NK-92 treated with Interleukin-12 subunit alpha and Interleukin-12 subunit beta, amount 100 ng/mL, for 24 hours (cell line): ENCODE measurements at regions not wholly inside any gene's neighbourhood (a gene's known extent, or its start where the extent isn't known, plus 50 kb on each side); places are given as distances from the start of the nearest gene placed in this dataset.

Source experiments
- DNase-seq: peaks from one replicate; lab custom pipeline; 2025; lab: John Stamatoyannopoulos, UW

DNA sequence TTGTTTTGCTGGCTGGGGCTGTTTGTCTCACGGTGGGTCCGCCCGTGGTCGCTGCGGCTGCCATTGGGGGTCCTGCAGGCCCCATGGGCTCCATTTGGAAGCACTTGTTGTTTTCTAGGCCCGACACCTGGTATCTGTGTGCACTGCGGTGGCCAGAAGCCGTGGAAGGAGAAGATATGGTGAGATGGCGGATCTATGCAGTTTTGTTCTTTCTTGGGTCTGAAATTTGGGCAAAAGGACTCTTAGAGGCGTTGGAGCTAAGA, 109.5 kb upstream of the SHH start:
- no peak for DNase-seq

DNA sequence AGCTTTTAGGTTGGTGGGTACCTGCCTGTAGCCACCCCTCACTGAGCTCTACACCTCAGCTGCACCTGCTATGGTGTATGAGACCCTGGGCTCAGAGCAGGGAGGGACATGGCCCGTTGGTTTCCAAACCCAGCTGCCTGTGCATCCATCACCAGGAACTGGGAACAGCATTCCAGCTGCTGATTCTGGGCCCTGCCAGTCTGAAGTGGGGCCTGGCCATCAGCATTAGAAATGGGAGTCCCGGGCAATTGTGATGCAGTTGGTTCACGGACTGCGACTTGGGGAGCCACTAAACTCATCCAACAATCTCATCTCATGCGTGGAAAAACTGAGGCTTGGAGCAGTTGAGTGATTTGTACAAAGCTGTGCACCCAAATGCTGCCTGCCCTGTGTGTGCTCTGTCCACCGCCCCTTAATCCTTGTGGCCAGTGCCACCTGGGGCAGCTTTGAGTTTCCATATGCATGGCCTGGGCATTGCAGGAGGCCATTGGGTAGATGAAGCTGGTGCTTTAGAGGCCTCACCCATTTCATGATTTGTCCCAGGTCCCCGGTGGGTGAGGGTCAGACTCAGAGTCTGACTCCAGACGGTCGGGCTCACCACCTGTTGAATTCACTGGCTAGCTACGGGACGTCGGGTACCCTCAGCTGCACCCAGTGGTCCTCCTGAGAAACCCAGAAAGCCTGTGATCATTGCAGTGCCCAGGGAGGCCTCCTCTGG, 109.0 kb upstream of the SHH start:
- no peak for DNase-seq

DNA sequence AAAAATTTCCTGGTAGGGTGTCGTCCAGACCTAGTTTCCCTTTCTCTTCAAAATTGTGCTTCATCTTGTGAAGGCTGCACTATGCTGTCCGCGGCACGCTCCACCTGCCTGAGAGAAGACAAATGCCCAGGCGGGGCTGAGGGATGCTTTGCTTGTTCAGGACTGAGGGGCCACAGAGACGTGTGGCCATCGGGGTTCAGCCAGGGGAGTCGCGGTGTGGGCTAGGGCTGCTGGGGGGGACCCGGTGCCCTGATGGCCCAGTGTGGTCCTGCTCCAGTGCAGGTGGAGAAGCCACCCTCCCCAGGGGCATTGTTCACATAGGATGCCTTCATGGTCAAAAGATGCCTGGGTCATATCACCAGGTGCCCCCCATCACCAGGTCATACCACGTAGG, 107.8 kb upstream of the SHH start:
- no peak for DNase-seq

DNA sequence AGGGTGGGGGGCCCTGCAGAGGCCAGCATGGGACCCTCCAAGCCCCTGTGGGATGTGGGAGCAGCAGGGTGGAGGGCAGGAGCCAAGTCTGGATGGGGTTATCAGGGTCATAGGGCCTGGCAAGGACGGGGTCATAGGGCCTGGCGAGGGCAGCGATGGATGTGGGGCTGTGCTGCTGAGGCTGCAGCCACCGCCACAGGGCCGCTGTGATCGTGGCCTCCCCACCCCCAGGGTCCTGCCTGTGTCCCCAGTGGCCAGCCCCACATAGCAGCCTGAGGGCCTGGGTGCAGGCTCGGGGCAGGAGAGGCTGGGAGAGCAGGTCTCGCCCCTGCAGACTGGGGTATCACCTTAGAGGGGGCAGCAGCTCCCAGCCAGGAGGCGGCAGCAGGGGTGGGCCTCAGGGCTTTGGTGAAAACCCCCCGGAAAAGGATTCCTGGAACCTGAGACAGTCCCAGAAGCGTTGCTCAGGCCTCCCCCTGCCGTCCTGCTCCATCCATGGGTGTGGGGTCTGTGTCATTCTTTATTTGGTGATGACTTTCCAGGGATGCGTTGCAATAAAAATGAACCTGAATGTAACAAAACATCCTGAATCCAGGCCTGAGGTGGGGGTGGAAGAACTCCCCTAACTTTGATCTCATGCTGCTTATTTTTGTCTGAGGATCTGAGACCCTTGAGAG, 107.3 kb upstream of the SHH start:
- no peak for DNase-seq

DNA sequence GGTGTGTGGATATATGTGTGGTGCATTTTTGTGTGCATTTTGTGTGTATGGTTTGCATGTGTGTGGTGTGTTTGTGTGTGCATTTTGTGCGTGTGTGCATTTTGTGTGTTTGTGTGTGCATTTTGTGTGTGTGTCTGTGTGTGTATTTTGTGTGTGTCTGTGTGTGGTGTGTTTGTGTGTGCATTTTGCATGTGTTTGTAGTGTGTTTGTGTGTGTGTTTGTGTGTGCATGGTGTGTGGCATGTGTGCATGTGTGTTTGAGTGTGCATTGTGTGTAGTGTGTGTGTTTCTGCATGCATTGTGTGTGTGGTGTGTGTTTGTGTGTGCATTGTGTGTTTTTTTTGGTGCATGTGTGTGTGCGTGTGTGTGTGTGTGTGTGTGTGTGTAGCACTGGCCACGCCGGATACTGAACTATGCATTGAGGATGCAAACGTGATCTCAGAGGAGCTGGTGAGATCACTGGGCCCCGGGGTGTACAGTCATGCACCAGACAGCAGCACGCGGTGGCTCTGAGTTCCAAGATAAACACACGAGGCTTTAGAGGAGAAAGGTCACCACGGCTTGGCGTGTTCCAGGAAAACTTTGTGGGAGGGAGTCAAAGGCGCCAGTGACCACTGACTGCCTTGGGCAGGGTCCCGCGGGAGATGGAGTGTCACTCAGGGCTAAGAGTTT, 106.6 kb upstream of the SHH start:
- DNase-seq, result no peak

DNA sequence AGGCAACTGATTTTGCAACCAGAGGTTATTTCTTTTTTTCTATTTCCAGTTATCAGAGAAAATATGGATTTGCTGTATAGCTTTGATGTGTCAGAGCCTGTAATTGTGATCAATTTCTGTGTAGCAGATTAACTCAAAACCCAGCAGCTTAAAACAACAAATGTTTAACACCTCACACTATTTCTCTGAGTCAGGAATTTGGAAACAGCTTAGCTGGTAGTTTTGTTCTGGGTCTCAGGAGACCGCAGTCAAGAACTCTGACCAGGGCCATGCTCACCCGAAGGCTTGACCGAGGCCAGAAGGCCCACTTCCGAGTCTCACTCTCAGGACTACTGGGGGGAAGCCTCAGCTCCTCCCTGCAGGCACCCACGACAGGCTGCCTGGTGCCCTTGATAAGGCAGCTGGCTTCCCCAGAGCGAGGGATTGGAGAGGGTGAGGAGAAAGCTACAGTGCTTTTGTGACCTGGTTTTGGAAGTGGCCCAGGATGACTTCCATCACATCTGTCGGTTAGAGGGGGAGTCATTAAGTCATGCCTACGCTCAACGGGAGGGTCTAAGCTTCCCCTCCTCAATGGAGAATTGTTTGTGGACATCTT, 105.7 kb upstream of the SHH start:
- no peak for DNase-seq

DNA sequence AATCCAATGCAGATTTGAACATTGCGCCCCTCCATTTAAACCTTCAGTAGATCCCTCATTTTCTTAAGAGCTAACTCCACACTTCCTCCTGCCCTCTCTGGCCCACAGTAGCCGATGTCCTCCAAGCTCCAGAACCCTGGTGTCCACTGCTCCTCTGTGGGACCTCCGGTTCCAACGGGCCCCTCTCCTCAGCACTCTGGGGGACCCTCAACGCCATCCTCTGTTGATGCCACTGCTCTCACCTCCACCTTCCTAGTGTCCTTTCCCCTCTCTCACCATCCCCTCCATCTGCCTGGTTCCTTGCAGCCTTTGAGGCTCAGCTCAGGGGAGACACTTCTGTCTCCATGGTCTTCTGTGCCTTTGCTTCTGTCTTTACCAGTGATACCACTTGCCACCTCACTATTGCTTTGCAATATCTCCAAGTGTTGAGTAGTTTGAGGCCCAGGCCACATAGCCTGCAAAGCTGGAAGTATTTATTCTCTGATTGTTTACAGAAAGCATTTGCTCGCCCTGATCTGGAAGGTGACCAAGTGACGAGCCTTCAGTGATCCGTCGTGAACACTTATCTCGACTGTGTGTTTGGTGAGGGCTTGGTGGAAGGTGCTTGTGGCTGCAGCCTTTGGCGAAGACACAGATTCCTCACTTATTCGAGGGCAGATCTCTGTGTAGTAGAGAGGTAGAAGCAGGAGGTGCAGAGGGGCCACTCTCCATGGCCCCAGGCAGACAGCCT, 104.8 kb upstream of the SHH start:
- DNase-seq, result no peak

DNA sequence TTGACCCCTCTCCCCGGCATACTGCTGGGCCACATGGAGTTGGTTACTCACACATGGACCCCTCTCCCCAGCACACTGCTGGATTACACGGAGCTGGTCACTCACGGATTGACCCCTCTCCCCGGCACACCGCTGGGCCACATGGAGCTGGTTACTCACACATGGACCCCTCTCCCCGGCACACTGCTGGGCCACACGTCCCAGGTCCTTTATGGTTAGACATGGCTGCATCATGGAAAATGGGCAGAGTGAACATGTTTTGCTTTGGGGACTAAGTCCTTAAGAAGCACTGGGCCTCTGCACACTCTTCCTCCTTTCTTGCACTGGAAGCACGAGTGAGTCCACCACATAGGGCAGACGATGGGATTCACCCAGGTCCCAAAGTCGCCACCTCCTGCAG, 102.1 kb upstream of the SHH start:
- no peak for DNase-seq

DNA sequence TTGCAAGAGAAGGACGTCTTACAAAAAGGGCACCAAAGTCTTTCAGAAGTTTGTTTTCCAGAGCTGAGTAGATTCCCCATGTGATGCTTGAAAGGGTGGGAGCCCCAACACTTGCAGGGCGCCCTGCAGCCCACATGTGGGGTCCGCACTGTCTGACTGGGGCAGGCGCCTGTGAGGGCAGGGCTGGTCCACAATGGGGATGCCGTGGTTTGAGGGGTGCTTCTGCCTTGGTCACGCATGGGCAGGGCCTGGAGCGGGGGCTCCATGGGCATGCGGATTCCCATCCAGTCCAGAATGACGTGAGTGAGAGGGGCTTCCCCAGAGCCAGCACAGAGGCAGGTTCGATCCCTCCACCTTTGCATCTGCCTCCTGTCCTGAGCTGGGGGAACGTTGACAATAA, 101.5 kb upstream of the SHH start:
- DNase-seq, result no peak

DNA sequence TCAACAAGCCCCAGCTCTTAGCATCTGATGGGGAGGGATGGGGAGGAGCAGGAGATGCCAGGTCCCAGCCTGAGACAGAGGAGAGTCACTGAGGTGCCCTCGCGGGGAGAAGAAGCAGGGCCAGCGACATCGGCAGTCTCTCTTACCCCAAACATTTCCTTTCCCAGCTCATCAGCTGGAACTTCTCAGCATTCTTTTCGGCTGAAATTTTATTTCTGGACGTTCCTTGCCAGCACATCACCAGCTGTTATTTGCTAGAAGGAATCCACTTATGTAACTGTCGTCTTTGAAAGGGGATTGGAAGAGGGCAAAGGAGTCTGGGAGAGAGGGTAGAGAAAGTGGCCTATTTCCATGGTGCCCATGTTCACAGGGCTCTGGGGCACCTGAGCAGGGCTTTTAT, 101.0 kb upstream of the SHH start:
- no peak for DNase-seq

DNA sequence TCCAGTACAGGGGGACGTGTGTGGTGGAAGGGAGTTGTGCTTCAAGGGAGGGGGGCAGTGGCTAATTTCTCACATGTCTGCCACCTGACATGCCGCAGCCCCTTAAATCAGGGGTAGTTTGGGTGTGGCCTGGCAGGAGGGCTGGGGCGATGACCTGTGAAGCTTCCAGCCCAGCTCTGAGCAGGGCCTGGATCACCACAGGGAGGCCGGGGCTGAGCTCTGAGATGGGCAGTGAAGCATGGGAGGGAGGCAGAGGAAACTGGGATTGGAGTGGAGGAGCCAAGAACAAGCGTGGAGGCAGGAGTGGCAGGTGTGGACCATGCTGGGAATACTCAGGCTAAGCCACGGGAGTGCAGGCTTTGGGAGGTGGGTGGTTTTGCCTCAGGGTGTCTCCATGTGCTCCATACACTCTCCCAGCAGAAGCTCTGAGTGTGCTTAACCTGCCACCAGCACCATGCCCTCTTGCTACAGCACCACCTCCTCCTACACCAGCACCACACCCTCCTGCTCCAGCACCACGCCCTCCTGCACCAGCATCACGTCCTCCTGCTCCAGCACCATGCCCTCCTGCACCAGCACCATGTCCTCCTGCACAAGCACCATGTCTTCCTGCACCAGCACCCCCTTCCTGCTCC, 99.3 kb upstream of the SHH start:
- no peak for DNase-seq

DNA sequence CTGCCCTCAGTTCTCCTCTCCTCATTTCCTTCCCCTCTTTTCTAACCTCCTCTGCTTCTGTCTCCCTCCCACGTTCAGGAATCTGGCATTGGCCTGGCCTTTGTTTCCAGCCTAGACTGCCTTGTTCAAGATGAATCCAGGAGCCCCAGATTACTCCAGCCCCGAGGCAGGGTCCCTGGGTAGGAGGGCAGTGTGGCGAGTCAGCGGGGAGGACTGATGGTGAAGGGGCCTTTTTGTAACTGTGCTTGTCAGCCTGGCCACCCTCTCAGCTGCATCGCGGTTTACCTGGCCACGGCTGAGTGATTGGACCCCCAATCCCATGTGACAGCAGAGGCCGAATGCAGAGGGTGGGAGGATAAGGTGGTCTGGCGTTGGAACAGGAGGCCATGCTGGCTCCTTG, 96.1 kb upstream of the SHH start:
- no peak for DNase-seq

DNA sequence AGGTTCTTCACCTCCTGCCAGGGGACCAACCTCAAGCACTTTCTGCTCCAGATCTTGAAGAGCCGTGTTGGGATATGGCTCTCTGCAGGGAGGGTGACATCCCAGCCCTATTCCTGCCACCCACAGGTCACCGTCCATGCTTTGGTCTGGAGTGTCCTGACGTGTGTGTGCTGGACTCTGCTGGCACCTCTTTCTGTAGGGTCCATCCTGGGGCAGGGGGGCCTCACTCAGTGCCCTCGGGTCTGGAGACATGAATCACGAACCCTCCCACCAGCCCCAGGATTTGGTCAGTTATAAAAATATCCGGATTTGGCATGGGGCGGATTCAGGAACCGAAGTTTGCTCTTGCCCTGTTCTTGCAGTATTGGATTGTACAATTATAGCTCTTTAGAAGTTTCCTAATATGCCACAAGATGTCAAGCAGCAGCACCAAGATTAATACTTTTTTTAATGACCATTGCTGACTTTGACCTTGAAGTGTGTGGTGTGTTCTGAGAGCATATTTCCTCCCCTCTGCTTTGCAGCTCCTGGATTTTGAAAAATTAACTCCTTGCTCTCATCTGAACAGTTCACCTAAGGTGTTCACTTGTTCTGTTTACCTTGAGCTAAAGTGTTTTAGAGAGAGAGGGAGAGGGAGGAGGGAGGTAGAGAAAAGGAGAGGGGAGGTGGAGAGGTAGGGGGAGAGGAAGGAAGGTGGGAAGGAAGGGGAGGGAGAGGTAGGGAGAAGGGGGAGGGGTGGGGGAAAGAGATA, 95.4 kb upstream of the SHH start:
- no peak for DNase-seq

DNA sequence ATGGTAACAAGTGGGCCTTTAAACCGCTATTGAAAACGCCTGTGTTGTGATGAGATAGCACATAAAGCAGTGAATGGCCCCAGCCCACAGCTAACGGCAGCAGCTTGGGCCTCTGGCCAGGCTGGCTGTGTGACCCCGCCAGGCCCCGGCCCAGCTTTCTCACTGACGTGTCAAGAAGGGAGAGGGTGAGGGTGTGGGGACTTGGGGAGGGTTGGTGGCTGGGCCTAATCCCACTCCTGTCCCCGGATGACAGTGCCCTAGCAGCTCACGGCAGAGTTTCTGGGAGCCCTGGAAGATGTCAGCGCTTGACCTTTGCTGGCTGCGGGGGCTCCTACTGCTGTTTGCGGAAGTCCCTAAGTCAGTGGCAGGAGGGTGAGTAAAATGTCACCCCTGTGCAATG, 88.9 kb upstream of the SHH start:
- no peak for DNase-seq

DNA sequence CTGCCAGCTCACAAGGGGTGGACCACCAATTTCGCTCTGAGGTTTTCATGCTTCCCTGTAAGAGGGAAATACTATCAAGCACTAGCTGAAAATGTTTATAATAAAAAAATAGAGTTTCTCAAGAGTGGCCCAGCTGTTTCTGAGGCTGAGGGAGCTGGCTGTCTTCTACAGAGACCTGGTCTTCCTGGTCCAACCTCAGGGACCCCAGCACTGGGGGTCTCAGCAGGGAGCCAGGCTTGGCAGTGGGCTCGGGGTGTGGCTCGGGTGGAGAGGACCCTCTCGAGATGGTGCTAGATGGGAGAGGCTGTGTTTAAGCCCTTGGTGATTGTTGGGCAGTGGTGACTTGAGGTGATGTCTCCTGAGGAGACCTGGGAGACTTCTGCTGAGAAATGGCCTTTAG, 87.3 kb upstream of the SHH start:
- DNase-seq, result no peak

DNA sequence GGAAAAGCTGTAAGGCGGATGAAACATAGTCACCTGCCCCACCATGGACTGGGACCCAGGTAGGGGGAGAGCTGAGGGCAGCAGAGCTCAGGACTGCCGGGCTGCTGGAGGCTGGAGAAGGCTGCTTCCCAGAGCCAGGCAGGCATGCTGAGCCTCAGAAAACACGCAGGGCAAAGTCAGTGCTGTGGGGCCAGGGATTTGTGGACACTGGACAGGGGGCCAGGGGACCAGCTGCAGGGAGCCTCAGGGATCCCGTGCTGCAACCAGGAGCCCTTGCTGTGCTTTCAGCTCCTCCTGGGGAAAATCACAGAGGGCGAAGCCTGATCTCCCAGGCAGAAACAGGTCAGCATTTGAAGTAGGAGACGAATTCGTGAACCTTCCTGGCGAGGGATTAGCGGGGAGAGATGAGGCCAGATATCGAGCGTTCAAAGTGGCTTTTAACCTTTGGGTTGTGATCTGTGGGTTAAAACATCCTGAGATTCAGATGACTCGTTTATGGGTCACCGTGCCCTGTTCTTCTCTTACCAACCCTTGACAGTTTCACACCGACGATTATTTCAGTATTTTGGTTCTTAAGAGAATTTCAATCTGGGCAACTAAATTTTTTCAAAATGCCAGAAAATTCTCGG, 85.6 kb upstream of the SHH start:
- no peak for DNase-seq

DNA sequence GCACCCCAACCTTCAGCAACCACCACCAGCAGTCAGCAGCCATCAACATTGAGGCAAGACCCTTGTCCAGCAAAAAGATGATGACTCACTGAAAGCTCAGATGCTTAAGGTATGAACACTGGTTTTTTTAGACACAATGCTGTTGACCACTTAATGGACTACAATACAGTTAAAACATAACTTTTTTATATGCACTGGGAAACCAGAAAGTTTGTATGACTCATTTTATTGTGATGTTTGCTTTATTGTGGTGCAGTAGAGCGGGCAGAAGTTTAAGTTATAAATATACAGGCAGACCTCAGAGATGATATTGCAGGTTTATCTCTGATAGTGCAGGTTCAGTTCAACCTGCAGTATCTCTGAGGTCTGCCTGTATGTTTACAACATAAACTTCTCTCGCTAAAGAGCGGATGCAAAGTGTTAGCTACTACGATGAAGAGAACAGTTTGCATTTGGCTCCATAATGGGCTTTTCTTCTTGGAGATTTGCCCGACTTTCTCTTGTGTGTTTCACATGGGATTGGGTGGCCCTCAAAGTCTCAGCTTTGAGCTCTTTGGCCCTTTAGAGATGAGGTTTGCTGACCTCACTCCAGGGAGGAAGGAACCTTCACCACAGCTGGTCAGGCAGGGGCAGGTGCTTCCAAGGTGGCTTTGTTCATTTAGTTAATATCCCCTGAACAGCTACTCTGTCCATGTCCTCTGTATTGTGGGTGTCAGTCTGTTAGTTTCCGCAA, 84.4 kb upstream of the SHH start:
- DNase-seq, result no peak

DNA sequence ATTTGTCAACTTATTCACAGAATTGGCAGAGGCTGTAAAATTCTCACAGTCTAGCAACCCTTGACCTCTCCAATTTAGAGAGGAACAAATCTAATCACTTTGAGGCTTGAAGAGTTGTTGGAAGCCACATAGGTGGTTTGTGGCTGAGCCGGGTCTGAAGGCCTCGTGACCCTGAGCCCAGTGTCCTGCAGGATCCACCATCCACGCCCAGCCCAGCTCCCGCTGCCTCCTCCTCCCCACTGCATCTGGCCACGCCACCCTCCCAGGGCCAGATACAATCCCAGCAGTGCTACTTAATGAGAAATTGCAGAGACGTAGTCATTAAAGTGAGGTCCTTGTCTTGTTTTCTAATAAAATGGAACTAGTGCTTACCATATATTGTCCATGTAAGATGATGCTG, 81.4 kb upstream of the SHH start:
- DNase-seq, result no peak

DNA sequence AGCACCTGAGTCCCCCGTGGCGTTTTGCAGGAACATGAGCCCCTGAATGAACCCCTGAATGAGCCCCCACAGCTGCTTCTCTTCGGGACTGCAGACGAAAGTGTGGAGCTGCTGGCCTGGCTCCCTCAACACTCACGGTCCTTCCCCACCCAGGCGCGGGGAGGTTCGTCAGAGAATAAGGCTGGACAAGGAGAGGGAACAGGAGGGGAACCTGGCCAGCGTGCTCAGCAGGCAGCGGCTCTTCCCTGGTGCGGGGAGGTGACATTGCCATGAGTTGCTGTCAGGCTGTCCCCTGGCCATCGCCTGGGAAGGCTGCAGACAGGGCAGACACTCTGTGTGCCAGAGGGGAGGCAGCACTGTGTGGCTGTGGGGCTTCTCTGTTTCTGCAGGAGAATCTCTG, 80.9 kb upstream of the SHH start:
- no peak for DNase-seq
